Endothelial cell of umbilical vein (primary cell): ENCODE measurements at regions not wholly inside any gene's neighbourhood (a gene's known extent, or its start where the extent isn't known, plus 50 kb on each side); places are given as distances from the start of the nearest gene placed in this dataset.

ENCODE experiments used
- BruUV-seq: library from RNA; stranded (reverse); fragments of 400-500 nt; replicated peaks from 2 replicates; lab custom pipeline; 2021; lab: Mats Ljungman, UMichigan
- CTCF ChIA-PET: fragments of 300-600, 350-600 bp; sonication (Branson Sonifier 250); formaldehyde crosslinking; loops from one replicate; lab custom pipeline; 2021; ENCODE audit warnings: antibody characterized with exemption, inconsistent platforms; lab: Charles Lee
- POLR2A ChIA-PET: fragments of 300-600, 350-600 bp; sonication (Branson Sonifier 250); formaldehyde crosslinking; loops from one replicate; lab custom pipeline; 2021; ENCODE audit warnings: antibody characterized with exemption, inconsistent platforms; lab: Charles Lee
- DNase-seq: peaks from one replicate; pipeline ENCODE4 v3.0.0-alpha.2; 2011; ENCODE audit warnings: low read depth, low spot score
- FAIRE-seq: peaks from 2 replicates; lab custom pipeline; 2011; peaks lifted over from hg19 to GRCh38; lab: Jason Lieb, UNC
- H2AFZ ChIP-seq: 2 replicates; pipeline ENCODE4 v1.6.0; 2012; ENCODE audit warnings: low read depth, low read length, control low read depth, inconsistent platforms
- H3K27ac ChIP-seq: 2 replicates; pipeline ENCODE4 v1.5.1; 2011; ENCODE audit warnings: low read depth, mild to moderate bottlenecking, control low read depth, low read length, moderate library complexity; ENCODE audit not compliant: insufficient read depth
- H3K27me3 ChIP-seq, 2 experiments: 2 replicates each; pipeline versions ENCODE4 v1.6.0 to v1.6.1; 2011; ENCODE audit warnings: low read length in 2 of 2, mixed read lengths in 1 of 2; ENCODE audit not compliant: control insufficient read depth in 2 of 2, insufficient read depth in 2 of 2
- H3K36me3 ChIP-seq, 2 experiments: 2 replicates in 1 of 2; 3 replicates in 1 of 2; pipeline ENCODE4 v1.5.1; 2011; ENCODE audit warnings: low read length in 2 of 2, mild to moderate bottlenecking in 1 of 2, moderate library complexity in 1 of 2; ENCODE audit not compliant: control insufficient read depth in 2 of 2, insufficient read depth in 2 of 2; ENCODE audit errors: extremely low read depth in 1 of 2
- H3K4me1 ChIP-seq: 3 replicates; pipeline ENCODE4 v1.5.1; 2011; ENCODE audit warnings: mild to moderate bottlenecking, low read length; ENCODE audit not compliant: control insufficient read depth, insufficient read depth; ENCODE audit errors: extremely low read depth
- H3K4me2 ChIP-seq: 2 replicates; pipeline ENCODE4 v1.6.1; 2011; ENCODE audit warnings: low read length, control low read depth, mixed read lengths; ENCODE audit not compliant: insufficient read depth
- H3K4me3 ChIP-seq, 3 experiments: fragments of 200-600 bp in 1 of 3; sonication (generic), shearing (Covaris generic) in 1 of 3; replicated peaks in 1 of 3; 2 replicates each; pipeline ENCODE4 v1.5.1; 2011 to 2016; ENCODE audit warnings: control low read depth in 3 of 3, low read length in 3 of 3, mild to moderate bottlenecking in 2 of 3, inconsistent platforms in 1 of 3, low read depth in 1 of 3, moderate library complexity in 1 of 3; ENCODE audit not compliant: insufficient read depth in 1 of 3
- H3K79me2 ChIP-seq: 2 replicates; pipeline ENCODE4 v1.6.0; 2012; ENCODE audit warnings: low read length, inconsistent platforms; ENCODE audit not compliant: control insufficient read depth, insufficient read depth
- H3K9ac ChIP-seq: replicated peaks from 2 replicates; pipeline ENCODE3; 2011; ENCODE audit warnings: low read length, control low read depth; ENCODE audit not compliant: insufficient read depth; ENCODE audit errors: extremely low read depth
- H3K9me1 ChIP-seq: replicated peaks from 3 replicates; pipeline ENCODE4 v1.6.0; 2011; ENCODE audit warnings: mild to moderate bottlenecking, low read length; ENCODE audit not compliant: control insufficient read depth, insufficient read depth; ENCODE audit errors: extremely low read depth
- H3K9me3 ChIP-seq: replicated peaks from 2 replicates; pipeline ENCODE4 v1.5.1; 2012; ENCODE audit warnings: low read length, inconsistent platforms; ENCODE audit not compliant: control insufficient read depth, insufficient read depth
- H4K20me1 ChIP-seq: replicated peaks from 2 replicates; pipeline ENCODE3; 2011; ENCODE audit warnings: mild to moderate bottlenecking, low read length; ENCODE audit not compliant: control insufficient read depth, insufficient read depth; ENCODE audit errors: extremely low read depth
- CTCF ChIP-seq, 2 donors: IDR thresholded peaks; 1 replicate in 1 of 2; 2 replicates in 1 of 2; pipeline ENCODE4 v1.5.1; 2011; ENCODE audit warnings: low read length in 2 of 2, mild to moderate bottlenecking in 2 of 2, moderate library complexity in 2 of 2, control low read depth in 1 of 2, inconsistent platforms in 1 of 2, low read depth in 1 of 2; ENCODE audit not compliant: insufficient read depth in 1 of 2; ENCODE audit errors: extremely low read depth in 1 of 2
- EZH2 ChIP-seq: IDR thresholded peaks from 2 replicates; pipeline ENCODE4 v1.6.1; 2012; ENCODE audit warnings: borderline replicate concordance, low read depth, mild to moderate bottlenecking, moderate library complexity, low read length, inconsistent platforms; ENCODE audit not compliant: severe bottlenecking
- FOS ChIP-seq: IDR thresholded peaks from 2 replicates; pipeline ENCODE4 v1.6.1; 2011; ENCODE audit warnings: mild to moderate bottlenecking, low read length, moderate library complexity, borderline replicate concordance; ENCODE audit not compliant: insufficient read depth
- GATA2 ChIP-seq: IDR thresholded peaks from 2 replicates; pipeline ENCODE4 v1.7.0; 2011; ENCODE audit warnings: low read depth, mild to moderate bottlenecking, moderate library complexity, mixed read lengths, low read length; ENCODE audit not compliant: insufficient read length, insufficient read depth
- JUN ChIP-seq: IDR thresholded peaks from 2 replicates; pipeline ENCODE4 v1.6.1; 2011; ENCODE audit warnings: borderline replicate concordance, low read depth; ENCODE audit not compliant: insufficient read length, insufficient read depth
- MAX ChIP-seq: IDR thresholded peaks from 2 replicates; pipeline ENCODE4 v1.6.1; 2011; ENCODE audit not compliant: insufficient read depth, insufficient read length
- MYC ChIP-seq: IDR thresholded peaks from one replicate; pipeline ENCODE4 v1.6.1; 2011; ENCODE audit warnings: mild to moderate bottlenecking, low read depth, low read length
- POLR2A ChIP-seq: IDR thresholded peaks from 2 replicates; pipeline ENCODE4 v1.6.1; 2012; ENCODE audit warnings: low read depth, mild to moderate bottlenecking, control low read depth, low read length
- POLR2AphosphoS5 ChIP-seq: IDR thresholded peaks from 2 replicates; pipeline ENCODE4 v1.6.1; 2012; ENCODE audit warnings: low read depth, mild to moderate bottlenecking, control low read depth, low read length, moderate library complexity; ENCODE audit not compliant: insufficient read depth
- dilution Hi-C: fragments of 300-500 bp; cut with MboI; formaldehyde crosslinking; loops from one replicate; pipeline ENCODE4 v1.15.0; 2019; ENCODE audit warnings: low sequenced_read_pairs; ENCODE audit not compliant: extremely low pct_ligation_motif_present
- intact Hi-C: fragments of 100-400 bp; cut with micrococcal nuclease; formaldehyde crosslinking; loops from one replicate; pipeline ENCODE4 v1.10.0; 2022

GRCh38 chr4:151888367-151888866 lies 127.6 kb upstream of the GATB start:
- intact Hi-C loops (no loop called here), dilution Hi-C loops (no loop called here)
- Histone ChIP-seq H3K27ac (no peak overlapping the region), H3K27me3 (no peaks in the 10 kb centered on the region), H3K4me3 (no peak overlapping the region), H3K9me3 (no peaks in the 10 kb centered on the region), H2AFZ (no peak overlapping the region), H3K4me2 (no peak overlapping the region), H3K4me1 (no peaks in the 10 kb centered on the region), H3K79me2 (no peaks in the 10 kb centered on the region), H3K9ac (no peak overlapping the region), H3K36me3 (no peaks in the 10 kb centered on the region), H3K9me1 (no peaks in the 10 kb centered on the region), H4K20me1 (no peaks in the 10 kb centered on the region)
- DNase-seq (no peak), FAIRE-seq (no peak)
- POLR2A ChIA-PET: no interaction called here
- BruUV-seq: no TSS peak
- CTCF ChIA-PET: no interaction called here
- TF ChIP-seq JUN (no peak), POLR2AphosphoS5 (no peak), CTCF (IDR thresholded peaks at IDR 0.05; ENCODE audit: extremely low read depth in 1 of 2, insufficient read depth in 1 of 2, low read depth in 1 of 2, low read length in 2 of 2) (no peak), MYC (no peak), FOS (no peak), EZH2 (no peak), POLR2A (no peak), GATA2 (no peak), MAX (no peak)
